ENCODE measurements at regions not wholly inside any gene's neighbourhood (a gene's known extent, or its start where the extent isn't known, plus 50 kb on each side); places are given as distances from the start of the nearest gene placed in this dataset.
"Not testable (repeated sequence)": the region's sequence is repeated elsewhere in the genome, so short reads cannot be mapped to it uniquely, and the experiment has no call there.

DNA sequence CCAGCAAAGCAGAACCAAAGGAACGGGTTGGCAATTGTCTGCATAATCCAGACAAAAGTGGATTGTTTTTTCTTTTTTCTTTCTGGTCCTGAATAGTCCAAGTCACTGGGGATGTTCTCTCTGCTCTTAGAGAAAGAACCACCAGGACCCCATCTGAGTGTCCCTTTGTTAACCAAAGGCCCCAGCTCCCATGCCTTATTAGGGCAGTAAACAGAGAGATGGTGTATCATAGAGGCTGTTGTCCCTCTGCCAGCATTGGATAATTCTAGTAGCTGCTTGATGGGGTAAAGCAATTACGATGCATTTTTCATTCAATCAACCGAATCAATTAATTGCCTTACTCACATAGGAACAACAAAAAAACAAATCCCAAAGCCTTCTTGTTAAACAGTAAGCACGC is 213.0 kb downstream of the BUB3 start:
- Histone ChIP-seq H3K4me1 (no peaks in the 10 kb centered on the region), H3K9me3 (peaks cover 2% of the 10 kb centered on the region; the same call in 1 of the 3 replicates), H3K4me2 (no peak overlapping the region), H3K4me3 (no peak overlapping the region), H3K27ac (no peak overlapping the region)
- 39% methylated on average over 4 of the region's 4 CpGs for WGBS (ENCODE audit: missing lambda C conversion rate)
- FAIRE-seq (no peak), ATAC-seq (no peak), DNase-seq (ENCODE audit: low read depth in 1 of 2, low spot score in 1 of 2) (no peak)
- POLR2A ChIA-PET: no interaction called here
- CTCF ChIA-PET: interaction anchor here (1.1 kb wide), 1 partner anchor 13 kb away, joined by 3 read pairs; no protein-coding TSS in a partner anchor
- TF ChIP-seq, protein P1, sequence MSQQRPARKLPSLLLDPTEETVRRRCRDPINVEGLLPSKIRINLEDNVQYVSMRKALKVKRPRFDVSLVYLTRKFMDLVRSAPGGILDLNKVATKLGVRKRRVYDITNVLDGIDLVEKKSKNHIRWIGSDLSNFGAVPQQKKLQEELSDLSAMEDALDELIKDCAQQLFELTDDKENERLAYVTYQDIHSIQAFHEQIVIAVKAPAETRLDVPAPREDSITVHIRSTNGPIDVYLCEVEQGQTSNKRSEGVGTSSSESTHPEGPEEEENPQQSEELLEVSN (IDR thresholded peaks at IDR 0.05; ENCODE audit: borderline replicate concordance, low read depth): no peak
- TF ChIP-seq HOXB5 (CRISPR knock-in tag; IDR thresholded peaks at IDR 0.05): no peak
- no peak for TF ChIP-seq NFE2L2 (conservative IDR thresholded peaks at IDR 0.05; ENCODE audit: low read length)
- TF ChIP-seq HOXB13 (CRISPR knock-in tag; IDR thresholded peaks at IDR 0.05; ENCODE audit: low read depth): no peak
- TF ChIP-seq RAD21 (conservative IDR thresholded peaks at IDR 0.05 in 1 of 2, IDR thresholded peaks at IDR 0.05 in 1 of 2): no peak
- no peak for TF ChIP-seq RARB (CRISPR knock-in tag; IDR thresholded peaks at IDR 0.05)
- TF ChIP-seq RNF2 (IDR thresholded peaks at IDR 0.05; ENCODE audit: borderline replicate concordance, low read depth): no peak
- no peak for TF ChIP-seq NPAS2 (CRISPR knock-in tag; IDR thresholded peaks at IDR 0.05; ENCODE audit: borderline replicate concordance)
- no peak for TF ChIP-seq ZNF302 (CRISPR knock-in tag; IDR thresholded peaks at IDR 0.05)
- no peak for TF ChIP-seq SMC3 (IDR thresholded peaks at IDR 0.05)
- no peak for TF ChIP-seq FOXS1 (CRISPR knock-in tag; IDR thresholded peaks at IDR 0.05)
- no peak for TF ChIP-seq HOXA7 (CRISPR knock-in tag; IDR thresholded peaks at IDR 0.05)
- no peak for TF ChIP-seq ZFP36 (IDR thresholded peaks at IDR 0.05; ENCODE audit: borderline replicate concordance, partially characterized antibody)
- no peak for TF ChIP-seq PHF8 (IDR thresholded peaks at IDR 0.05; ENCODE audit: borderline replicate concordance, low read depth)
- TF ChIP-seq, protein P2, sequence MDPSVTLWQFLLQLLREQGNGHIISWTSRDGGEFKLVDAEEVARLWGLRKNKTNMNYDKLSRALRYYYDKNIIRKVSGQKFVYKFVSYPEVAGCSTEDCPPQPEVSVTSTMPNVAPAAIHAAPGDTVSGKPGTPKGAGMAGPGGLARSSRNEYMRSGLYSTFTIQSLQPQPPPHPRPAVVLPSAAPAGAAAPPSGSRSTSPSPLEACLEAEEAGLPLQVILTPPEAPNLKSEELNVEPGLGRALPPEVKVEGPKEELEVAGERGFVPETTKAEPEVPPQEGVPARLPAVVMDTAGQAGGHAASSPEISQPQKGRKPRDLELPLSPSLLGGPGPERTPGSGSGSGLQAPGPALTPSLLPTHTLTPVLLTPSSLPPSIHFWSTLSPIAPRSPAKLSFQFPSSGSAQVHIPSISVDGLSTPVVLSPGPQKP (IDR thresholded peaks at IDR 0.05; ENCODE audit: low read depth, low read length): no peak
- TF ChIP-seq BHLHE40 (IDR thresholded peaks at IDR 0.05; ENCODE audit: low read depth, low read length): no peak

DNA sequence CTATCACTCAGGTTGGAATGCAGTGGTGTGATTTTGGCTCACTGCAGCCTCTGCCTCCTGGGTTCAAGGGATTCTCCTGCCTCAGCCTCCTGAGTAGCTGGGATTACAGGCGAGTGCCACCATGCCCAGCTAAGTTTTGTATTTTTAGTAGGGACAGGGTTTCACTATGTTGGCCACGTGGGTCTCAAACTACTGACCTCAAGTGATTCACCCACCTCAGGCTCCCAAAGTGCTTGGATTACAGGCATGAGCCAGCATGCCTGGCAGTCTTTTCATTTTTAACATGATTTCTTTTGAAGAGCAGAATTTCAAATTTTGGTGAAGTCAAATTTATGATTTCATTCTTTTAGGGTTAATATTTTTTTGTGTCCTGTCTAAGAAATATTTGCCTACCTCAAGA is 217.4 kb downstream of the BUB3 start:
- ATAC-seq; POLR2A ChIA-PET; DNase-seq (ENCODE audit: low read depth in 1 of 2, low spot score in 1 of 2); H3K27ac ChIP-seq; H3K4me2 ChIP-seq; H3K4me1 ChIP-seq; H3K4me3 ChIP-seq; H3K9me3 ChIP-seq; FAIRE-seq: not testable (repeated sequence)
- WGBS (ENCODE audit: missing lambda C conversion rate): 4% methylated on average over 2 of the region's 2 CpGs
- CTCF ChIA-PET: interaction anchor here (1.3 kb wide), 1 partner anchor 328 kb away, joined by 3 read pairs; no protein-coding TSS in a partner anchor

DNA sequence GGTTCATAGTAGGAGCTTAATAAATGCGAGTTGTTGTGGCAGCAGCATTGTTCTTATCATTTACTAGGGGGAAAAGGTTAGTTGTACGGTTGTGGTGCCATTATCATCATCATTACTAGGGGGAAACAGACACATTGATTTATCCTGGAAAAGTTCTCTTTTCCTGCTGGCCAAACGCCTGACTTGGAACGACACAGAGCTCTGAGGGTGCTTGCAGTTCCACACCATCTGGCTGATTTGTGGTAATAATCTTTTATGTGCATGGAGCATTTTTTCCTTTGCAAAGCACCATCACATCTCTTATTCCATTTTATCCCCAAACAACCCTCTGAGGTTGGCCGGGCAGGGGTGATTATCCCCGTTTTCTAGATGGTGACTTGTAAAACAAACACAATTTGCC is 219.4 kb downstream of the BUB3 start:
- TF ChIP-seq, protein P3, sequence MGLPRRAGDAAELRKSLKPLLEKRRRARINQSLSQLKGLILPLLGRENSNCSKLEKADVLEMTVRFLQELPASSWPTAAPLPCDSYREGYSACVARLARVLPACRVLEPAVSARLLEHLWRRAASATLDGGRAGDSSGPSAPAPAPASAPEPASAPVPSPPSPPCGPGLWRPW (IDR thresholded peaks at IDR 0.05): no peak
- TF ChIP-seq JUN (IDR thresholded peaks at IDR 0.05) (no peak), RCOR1 (IDR thresholded peaks at IDR 0.05; ENCODE audit: low read depth, low read length) (no peak), HDAC2 (IDR thresholded peaks at IDR 0.05) (no peak), CEBPB (IDR thresholded peaks at IDR 0.05) (no peak), POLR2A (IDR thresholded peaks at IDR 0.05; ENCODE audit: low read length) (no peak), EP300 (IDR thresholded peaks at IDR 0.05) (no peak), FOSB (CRISPR knock-in tag; IDR thresholded peaks at IDR 0.05) (no peak), CHD2 (IDR thresholded peaks at IDR 0.05; ENCODE audit: low read length, partially characterized antibody) (no peak), RFX5 (IDR thresholded peaks at IDR 0.05) (no peak), BHLHE40 (IDR thresholded peaks at IDR 0.05; ENCODE audit: low read depth, low read length) (no peak), HOXB13 (CRISPR knock-in tag; IDR thresholded peaks at IDR 0.05; ENCODE audit: low read depth) (no peak), ZSCAN20 (CRISPR knock-in tag; IDR thresholded peaks at IDR 0.05) (no peak)
- CTCF ChIA-PET: no interaction called here
- H3K9me3 ChIP-seq: peaks cover 2% of the 10 kb centered on the region; the same call in 1 of the 3 replicates
- POLR2A ChIA-PET: no interaction called here
- DNase-seq (ENCODE audit: low read depth in 1 of 2, low spot score in 1 of 2): no peak
- H3K4me1 ChIP-seq: peaks cover 10% of the 10 kb centered on the region
- no peak overlapping the region for H3K27ac ChIP-seq
- no peak for FAIRE-seq
- H3K4me3 ChIP-seq: no peak overlapping the region
- ATAC-seq: no peak
- 13% methylated on average over 6 of the region's 6 CpGs for WGBS (ENCODE audit: missing lambda C conversion rate)
- no peak overlapping the region for H3K4me2 ChIP-seq
